ENCODE measurements at regions not wholly inside any gene's neighbourhood (a gene's known extent, or its start where the extent isn't known, plus 50 kb on each side); places are given as distances from the start of the nearest gene placed in this dataset.

GRCh38 chr6:68544450-68544849 is 90.6 kb upstream of the ADGRB3 start:
- TF ChIP-seq NR3C1 (IDR thresholded peaks at IDR 0.05) (no peak), FOXS1 (CRISPR knock-in tag; IDR thresholded peaks at IDR 0.05) (no peak), RCOR1 (IDR thresholded peaks at IDR 0.05; ENCODE audit: low read depth, low read length) (no peak), TP53 (CRISPR knock-in tag; IDR thresholded peaks at IDR 0.05) (no peak), JUN (IDR thresholded peaks at IDR 0.05) (no peak), CHD2 (IDR thresholded peaks at IDR 0.05; ENCODE audit: low read length, partially characterized antibody) (no peak), ELK1 (IDR thresholded peaks at IDR 0.05; ENCODE audit: low read depth, low read length) (no peak), TFCP2L1 (CRISPR knock-in tag; IDR thresholded peaks at IDR 0.05) (no peak), MAX (IDR thresholded peaks at IDR 0.05) (no peak), ZSCAN20 (CRISPR knock-in tag; IDR thresholded peaks at IDR 0.05) (no peak), USF2 (IDR thresholded peaks at IDR 0.05) (no peak), KDM1A (IDR thresholded peaks at IDR 0.05; ENCODE audit: low read depth) (no peak), MAZ (IDR thresholded peaks at IDR 0.05; ENCODE audit: borderline replicate concordance, low read depth, low read length) (no peak), CEBPB (IDR thresholded peaks at IDR 0.05) (no peak), JUNB (IDR thresholded peaks at IDR 0.05) (no peak), BHLHE40 (IDR thresholded peaks at IDR 0.05; ENCODE audit: low read depth, low read length) (no peak), HDAC2 (IDR thresholded peaks at IDR 0.05) (no peak), CBX2 (IDR thresholded peaks at IDR 0.05; ENCODE audit: borderline replicate concordance, low read depth) (no peak)
- TF ChIP-seq, protein P1, sequence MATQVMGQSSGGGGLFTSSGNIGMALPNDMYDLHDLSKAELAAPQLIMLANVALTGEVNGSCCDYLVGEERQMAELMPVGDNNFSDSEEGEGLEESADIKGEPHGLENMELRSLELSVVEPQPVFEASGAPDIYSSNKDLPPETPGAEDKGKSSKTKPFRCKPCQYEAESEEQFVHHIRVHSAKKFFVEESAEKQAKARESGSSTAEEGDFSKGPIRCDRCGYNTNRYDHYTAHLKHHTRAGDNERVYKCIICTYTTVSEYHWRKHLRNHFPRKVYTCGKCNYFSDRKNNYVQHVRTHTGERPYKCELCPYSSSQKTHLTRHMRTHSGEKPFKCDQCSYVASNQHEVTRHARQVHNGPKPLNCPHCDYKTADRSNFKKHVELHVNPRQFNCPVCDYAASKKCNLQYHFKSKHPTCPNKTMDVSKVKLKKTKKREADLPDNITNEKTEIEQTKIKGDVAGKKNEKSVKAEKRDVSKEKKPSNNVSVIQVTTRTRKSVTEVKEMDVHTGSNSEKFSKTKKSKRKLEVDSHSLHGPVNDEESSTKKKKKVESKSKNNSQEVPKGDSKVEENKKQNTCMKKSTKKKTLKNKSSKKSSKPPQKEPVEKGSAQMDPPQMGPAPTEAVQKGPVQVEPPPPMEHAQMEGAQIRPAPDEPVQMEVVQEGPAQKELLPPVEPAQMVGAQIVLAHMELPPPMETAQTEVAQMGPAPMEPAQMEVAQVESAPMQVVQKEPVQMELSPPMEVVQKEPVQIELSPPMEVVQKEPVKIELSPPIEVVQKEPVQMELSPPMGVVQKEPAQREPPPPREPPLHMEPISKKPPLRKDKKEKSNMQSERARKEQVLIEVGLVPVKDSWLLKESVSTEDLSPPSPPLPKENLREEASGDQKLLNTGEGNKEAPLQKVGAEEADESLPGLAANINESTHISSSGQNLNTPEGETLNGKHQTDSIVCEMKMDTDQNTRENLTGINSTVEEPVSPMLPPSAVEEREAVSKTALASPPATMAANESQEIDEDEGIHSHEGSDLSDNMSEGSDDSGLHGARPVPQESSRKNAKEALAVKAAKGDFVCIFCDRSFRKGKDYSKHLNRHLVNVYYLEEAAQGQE (IDR thresholded peaks at IDR 0.05), result no peak
- TF ChIP-seq, protein P2, sequence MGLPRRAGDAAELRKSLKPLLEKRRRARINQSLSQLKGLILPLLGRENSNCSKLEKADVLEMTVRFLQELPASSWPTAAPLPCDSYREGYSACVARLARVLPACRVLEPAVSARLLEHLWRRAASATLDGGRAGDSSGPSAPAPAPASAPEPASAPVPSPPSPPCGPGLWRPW (IDR thresholded peaks at IDR 0.05), result no peak
- no peak for DNase-seq (ENCODE audit: low read depth in 1 of 2, low spot score in 1 of 2)
- ATAC-seq, result no peak
- H3K9me3 ChIP-seq, result no peaks in the 10 kb centered on the region
- CTCF ChIA-PET, result no interaction called here
- no peak overlapping the region for H3K4me3 ChIP-seq
- WGBS (ENCODE audit: missing lambda C conversion rate), result 8% methylated on average over 3 of the region's 3 CpGs
- no peak overlapping the region for H3K4me2 ChIP-seq
- POLR2A ChIA-PET, result no interaction called here
- H3K4me1 ChIP-seq, result no peaks in the 10 kb centered on the region
- no peak for FAIRE-seq
- no peak overlapping the region for H3K27ac ChIP-seq

- 13% methylated on average over 4 of the region's 21 CpGs for WGBS (ENCODE audit: missing lambda C conversion rate)
- no peak for TF ChIP-seq POLR2A (IDR thresholded peaks at IDR 0.05; ENCODE audit: low read length)
- TF ChIP-seq HOXA7 (CRISPR knock-in tag; IDR thresholded peaks at IDR 0.05), result no peak
- TF ChIP-seq CHD4 (IDR thresholded peaks at IDR 0.05; ENCODE audit: borderline replicate concordance), result no peak
- no peak for TF ChIP-seq HEYL (CRISPR knock-in tag; IDR thresholded peaks at IDR 0.05)
- no peak for TF ChIP-seq JUN (IDR thresholded peaks at IDR 0.05)
- TF ChIP-seq USF2 (IDR thresholded peaks at IDR 0.05), result no peak
- no peak for TF ChIP-seq MAFK (IDR thresholded peaks at IDR 0.05; ENCODE audit: partially characterized antibody)
- no peak for TF ChIP-seq MAX (IDR thresholded peaks at IDR 0.05)
- no peak for TF ChIP-seq SREBF2 (IDR thresholded peaks at IDR 0.05)
- TF ChIP-seq CHD2 (IDR thresholded peaks at IDR 0.05; ENCODE audit: low read length, partially characterized antibody), result no peak
- no peak for TF ChIP-seq KDM1A (IDR thresholded peaks at IDR 0.05; ENCODE audit: low read depth)
- TF ChIP-seq HMGXB4 (CRISPR knock-in tag; IDR thresholded peaks at IDR 0.05; ENCODE audit: borderline replicate concordance), result no peak
- TF ChIP-seq, protein P2 (IDR thresholded peaks at IDR 0.05), result no peak
- no peak for TF ChIP-seq ZNF302 (CRISPR knock-in tag; IDR thresholded peaks at IDR 0.05)
- TF ChIP-seq, protein P3, sequence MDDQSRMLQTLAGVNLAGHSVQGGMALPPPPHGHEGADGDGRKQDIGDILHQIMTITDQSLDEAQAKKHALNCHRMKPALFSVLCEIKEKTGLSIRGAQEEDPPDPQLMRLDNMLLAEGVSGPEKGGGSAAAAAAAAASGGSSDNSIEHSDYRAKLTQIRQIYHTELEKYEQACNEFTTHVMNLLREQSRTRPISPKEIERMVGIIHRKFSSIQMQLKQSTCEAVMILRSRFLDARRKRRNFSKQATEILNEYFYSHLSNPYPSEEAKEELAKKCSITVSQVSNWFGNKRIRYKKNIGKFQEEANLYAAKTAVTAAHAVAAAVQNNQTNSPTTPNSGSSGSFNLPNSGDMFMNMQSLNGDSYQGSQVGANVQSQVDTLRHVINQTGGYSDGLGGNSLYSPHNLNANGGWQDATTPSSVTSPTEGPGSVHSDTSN (IDR thresholded peaks at IDR 0.05), result no peak
- H3K9me3 ChIP-seq, result no peaks in the 10 kb centered on the region
- H3K27ac ChIP-seq, result no peak overlapping the region
- CTCF ChIA-PET, result no interaction called here
- no peak for FAIRE-seq
- no peak overlapping the region for H3K4me2 ChIP-seq
- no peaks in the 10 kb centered on the region for H3K4me1 ChIP-seq
- ATAC-seq, result no peak
- POLR2A ChIA-PET, result no interaction called here
- no peak for DNase-seq (ENCODE audit: low read depth in 1 of 2, low spot score in 1 of 2)
- no peak overlapping the region for H3K4me3 ChIP-seq
Observed at GRCh38 chr6:68533339-68533795, 101.7 kb upstream of the ADGRB3 start.

Data from A549 (cell line).